Heart left ventricle (tissue), 16 donors: ENCODE measurements at regions not wholly inside any gene's neighbourhood (a gene's known extent, or its start where the extent isn't known, plus 50 kb on each side); places are given as distances from the start of the nearest gene placed in this dataset.

Source experiments
- ATAC-seq, 4 donors: fragments of 200-7000 bp; cut with Tn5 transposase; one replicate each; pipeline ENCODE4 v1.9.1; 2020 to 2022; ENCODE audit warnings: moderate library complexity in 4 of 4, mild to moderate bottlenecking in 3 of 4, moderate number of reproducible peaks in 1 of 4
- DNase-seq, 5 donors: peaks; one replicate each; pipeline ENCODE4 v3.0.0-alpha.2; 2020
- H3K27ac ChIP-seq, 12 donors: fragments of 200-600 bp; sonication (generic) in 4 of 12; one replicate each; pipeline versions ENCODE4 v1.5.0 to v1.8.0; 2016 to 2022; ENCODE audit warnings: mild to moderate bottlenecking in 2 of 12
- H3K27me3 ChIP-seq, 9 donors: fragments of 200-600 bp; sonication (generic) in 2 of 9; one replicate each; pipeline versions ENCODE4 v1.5.1 to v1.8.0; 2016 to 2022; ENCODE audit warnings: mild to moderate bottlenecking in 3 of 9
- H3K36me3 ChIP-seq, 9 donors: fragments of 200-600 bp; sonication (generic) in 2 of 9; one replicate each; pipeline versions ENCODE4 v1.5.0 to v1.8.0; 2018 to 2022; ENCODE audit warnings: mild to moderate bottlenecking in 2 of 9
- H3K4me1 ChIP-seq, 12 donors: fragments of 200-600 bp; sonication (generic) in 4 of 12; one replicate each; pipeline versions ENCODE4 v1.5.0 to v1.8.0; 2016 to 2022; ENCODE audit warnings: mild to moderate bottlenecking in 3 of 12
- H3K4me3 ChIP-seq, 12 donors: fragments of 200-600 bp; sonication (generic) in 4 of 12; one replicate each; pipeline versions ENCODE4 v1.5.0 to v1.8.0; 2017 to 2022; ENCODE audit warnings: mild to moderate bottlenecking in 9 of 12, moderate library complexity in 4 of 12
- H3K9me3 ChIP-seq, 12 donors: fragments of 200-600 bp; sonication (generic) in 4 of 12; one replicate each; pipeline versions ENCODE4 v1.5.0 to v1.8.0; 2016 to 2022; ENCODE audit warnings: mild to moderate bottlenecking in 1 of 12
- CTCF ChIP-seq, 12 donors: fragments of 200-600 bp; sonication (generic) in 4 of 12; IDR thresholded peaks; one replicate each; pipeline versions ENCODE4 v1.5.0 to v1.8.0; 2018 to 2022; ENCODE audit warnings: antibody characterized with exemption in 12 of 12, mild to moderate bottlenecking in 5 of 12
- POLR2A ChIP-seq, 2 donors: fragments of 450-650 bp; IDR thresholded peaks; one replicate each; pipeline ENCODE4 v1.6.1; 2017; ENCODE audit warnings: antibody characterized with exemption in 2 of 2, mild to moderate bottlenecking in 2 of 2, moderate library complexity in 2 of 2
- WGBS, 4 donors: extraction: QIAGEN DNeasy Blood & Tissue Kit in 2 of 4; methylation state at CpG; one replicate each; pipeline versions ENCODE4 v1.1.5 to v1.1.7; 2013 to 2018; 5-methylcytosine and 5-hydroxymethylcytosine counted together
- intact Hi-C, 10 donors: fragments of 100-400 bp; cut with DNase I; formaldehyde crosslinking; loops; one replicate each; pipeline versions ENCODE4 v1.11.1 to v1.14.2; 2022
- donor health status: ischemic (EF 13 %, LVEDD 7.1; RV severe dilation, severe dysfunction).
- donor health status: healthy with polysubstance abuse.
- donor health status: DM: no; HTN: yes; CAD: no.
- donor health status: DM: no; HTN: no; CAD: no.
- donor health status: ischemic (EF 25% LVEDD 6.9; RV normal size, moderate dysfunction).
- donor health status: ischemic (EF 25% LVEDD 5.7; RV mildly dilated, moderate dysfunction).
- donor health status: healthy.
- donor health status: DM: yes; HTN: yes; CAD: no.
- donor health status: ischemic (EF 35%, LVEDD 5.7; RV mildly dilated, moderate dysfunction).
- donor health status: nonischemic (EF 11% LVEDD 7.7; RV severe dilation, severe dysfunction).
- donor health status: DM: yes; HTN: yes; CAD: no.
- donor health status: PGD.
- donor health status: ischemic (EF 29% LVEDD 5.4; RV normal size, mild dysfunction).
- donor health status: nonischemic (EF 23%, LVEDD 6.1; RV moderate dilation, normal function).

DNA sequence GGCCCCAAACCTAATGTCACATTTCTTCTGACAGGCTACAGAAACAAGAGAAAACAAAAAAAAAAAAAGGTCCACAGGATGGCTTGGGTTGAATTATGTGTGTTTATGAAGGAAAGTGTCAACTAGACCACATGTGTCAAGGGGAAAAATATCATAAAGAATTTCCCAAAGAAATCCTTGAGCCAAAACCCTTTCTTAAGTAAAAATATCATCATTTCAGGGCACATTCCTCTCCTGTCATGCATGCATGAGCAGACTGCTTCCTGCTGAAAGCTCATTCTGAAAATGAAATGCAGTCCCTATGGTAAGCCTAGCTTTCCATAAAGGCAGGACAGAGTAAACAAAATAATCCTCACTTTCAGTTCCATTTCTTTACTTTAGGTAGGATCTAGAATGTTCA lies 85.7 kb upstream of the RBBP8 start:
- intact Hi-C loops, result loop anchor here in 5 of 10 donors (5.0 to 10.0 kb wide), 2 partner anchors 135 to 137 kb away; no protein-coding TSS in a partner anchor
- H3K36me3 ChIP-seq, result no peaks in the 10 kb centered on the region
- ATAC-seq, result no peak
- H3K27me3 ChIP-seq, result no peaks in the 10 kb centered on the region
- no peak overlapping the region for H3K27ac ChIP-seq
- no peaks in the 10 kb centered on the region for H3K9me3 ChIP-seq
- no peak overlapping the region for H3K4me3 ChIP-seq
- peaks cover 0 to 3% (median 0%) of the 10 kb centered on the region in 12 donors for H3K4me1 ChIP-seq
- DNase-seq, result no peak
- TF ChIP-seq POLR2A (IDR thresholded peaks at IDR 0.05) (no peak), CTCF (IDR thresholded peaks at IDR 0.05) (no peak)

GRCh38 chr18:22847867-22848451 lies 85.2 kb upstream of the RBBP8 start:
- Histone ChIP-seq H3K36me3 (no peaks in the 10 kb centered on the region), H3K9me3 (no peaks in the 10 kb centered on the region), H3K4me3 (no peak overlapping the region), H3K27ac (no peak overlapping the region), H3K27me3 (no peaks in the 10 kb centered on the region), H3K4me1 (peaks cover 0 to 3% (median 0%) of the 10 kb centered on the region in 12 donors)
- ATAC-seq, result no peak
- intact Hi-C loops, result loop anchor here in 5 of 10 donors (5.0 to 10.0 kb wide), 2 partner anchors 134 to 137 kb away; no protein-coding TSS in a partner anchor
- DNase-seq, result no peak
- TF ChIP-seq POLR2A (IDR thresholded peaks at IDR 0.05) (no peak), CTCF (IDR thresholded peaks at IDR 0.05) (no peak)
- WGBS, 4 donors, result 0 to 52% (median 44%) methylated on average over 1 of the region's 1 CpG

DNA sequence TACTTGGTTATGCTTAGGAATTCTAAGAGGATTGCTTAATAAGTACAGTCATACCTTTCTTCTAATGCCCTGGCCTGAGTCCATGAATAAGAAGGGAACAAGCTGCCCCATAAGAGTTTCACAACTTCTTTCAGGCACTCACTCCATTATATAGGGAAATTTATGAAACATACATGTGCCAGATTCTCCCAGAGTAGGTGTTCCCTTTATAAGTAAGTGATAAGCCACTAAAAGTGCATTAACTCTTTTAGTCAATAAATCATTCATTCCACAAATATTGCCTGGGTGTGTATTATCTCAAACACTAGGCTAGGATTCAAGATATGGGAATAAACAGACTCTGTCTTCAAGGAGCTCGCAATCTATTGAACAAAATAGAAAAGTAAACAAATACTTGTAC lies 84.5 kb upstream of the RBBP8 start:
- Histone ChIP-seq H3K4me1 (peaks cover 0 to 3% (median 0%) of the 10 kb centered on the region in 12 donors), H3K27ac (no peak overlapping the region), H3K27me3 (peaks cover 0 to 2% (median 0%) of the 10 kb centered on the region in 9 donors), H3K4me3 (no peak overlapping the region), H3K9me3 (no peaks in the 10 kb centered on the region), H3K36me3 (no peaks in the 10 kb centered on the region)
- DNase-seq (no peak), ATAC-seq (no peak)
- intact Hi-C loops, result loop anchor here in 5 of 10 donors (5.0 to 10.0 kb wide), 2 partner anchors 134 to 136 kb away; no protein-coding TSS in a partner anchor
- TF ChIP-seq CTCF (IDR thresholded peaks at IDR 0.05) (no peak), POLR2A (IDR thresholded peaks at IDR 0.05) (no peak)
- WGBS, 4 donors, result 91 to 96% (median 95%) methylated on average over 1 of the region's 1 CpG

GRCh38 chr18:22856870-22857269 lies 76.3 kb upstream of the RBBP8 start:
- no peaks in the 10 kb centered on the region for H3K9me3 ChIP-seq
- no peak for ATAC-seq
- TF ChIP-seq POLR2A (IDR thresholded peaks at IDR 0.05), result no peak
- TF ChIP-seq CTCF (IDR thresholded peaks at IDR 0.05), result no peak
- WGBS, 4 donors, result 48 to 85% (median 68%) methylated on average over 2 of the region's 2 CpGs
- H3K36me3 ChIP-seq, result no peaks in the 10 kb centered on the region
- H3K4me3 ChIP-seq, result no peak overlapping the region
- no peaks in the 10 kb centered on the region for H3K4me1 ChIP-seq
- peaks cover 0 to 30% (median 2%) of the 10 kb centered on the region in 9 donors for H3K27me3 ChIP-seq
- no peak for DNase-seq
- intact Hi-C loops, result loop anchor here in 1 of 10 donors (10.0 kb wide), 1 partner anchor 58 kb away; no protein-coding TSS in a partner anchor
- no peak overlapping the region for H3K27ac ChIP-seq
